PC-3 (cell line): ENCODE measurements at regions not wholly inside any gene's neighbourhood (a gene's known extent, or its start where the extent isn't known, plus 50 kb on each side); places are given as distances from the start of the nearest gene placed in this dataset.

Experiments used
- ATAC-seq: fragments of 200-7000 bp; cut with Tn5 transposase; 2 replicates; pipeline ENCODE4 v1.9.1; 2020; ENCODE audit warnings: mild to moderate bottlenecking, moderate library complexity
- BruUV-seq: library from RNA; stranded (reverse); fragments of 400-500 nt; replicated peaks from 2 replicates; lab custom pipeline; 2021; lab: Mats Ljungman, UMichigan
- CTCF ChIA-PET: fragments of 300-600 bp; sonication (Branson Sonifier 250); formaldehyde crosslinking; loops from one replicate; lab custom pipeline; 2022; ENCODE audit warnings: antibody characterized with exemption; lab: Charles Lee
- POLR2A ChIA-PET: fragments of 300-600 bp; sonication (Branson Sonifier 250); formaldehyde crosslinking; loops from one replicate; lab custom pipeline; 2022; ENCODE audit warnings: antibody characterized with exemption; ENCODE audit not compliant: unreplicated experiment; lab: Charles Lee
- DNase-seq: peaks from one replicate; pipeline ENCODE4 v3.0.0-alpha.2; 2015
- H2AFZ ChIP-seq: fragments of 300-600 bp; sonication (generic); 2 replicates; pipeline ENCODE4 v1.6.0; 2016; ENCODE audit warnings: antibody characterized with exemption, low read length
- H3F3A ChIP-seq: fragments of 300-600 bp; sonication (generic); one replicate; pipeline ENCODE4 v1.6.0; 2017; ENCODE audit warnings: antibody characterized with exemption, low read length, control low read depth, mild to moderate bottlenecking; ENCODE audit not compliant: unreplicated experiment
- H3K27ac ChIP-seq: fragments of 300-600 bp; sonication (generic); 2 replicates; pipeline ENCODE4 v1.5.1; 2016; ENCODE audit warnings: mild to moderate bottlenecking, low read length
- H3K27me3 ChIP-seq: fragments of 300-600 bp; sonication (generic); 2 replicates; pipeline ENCODE4 v1.6.1; 2016; ENCODE audit warnings: low read length, mixed read lengths
- H3K36me3 ChIP-seq: fragments of 300-600 bp; sonication (generic); 2 replicates; pipeline ENCODE4 v1.6.1; 2016; ENCODE audit warnings: low read depth, mixed run types, low read length, mixed read lengths
- H3K4me1 ChIP-seq: fragments of 300-600 bp; sonication (generic); 2 replicates; pipeline ENCODE4 v1.5.1; 2016; ENCODE audit warnings: low read length; ENCODE audit not compliant: insufficient read depth
- H3K4me2 ChIP-seq: fragments of 300-600 bp; sonication (generic); 2 replicates; pipeline ENCODE4 v1.6.0; 2016; ENCODE audit warnings: low read length
- H3K4me3 ChIP-seq: fragments of 300-600 bp; sonication (generic); 2 replicates; pipeline ENCODE4 v1.5.1; 2016; ENCODE audit warnings: mild to moderate bottlenecking, low read length, mixed read lengths
- H3K79me2 ChIP-seq: fragments of 300-600 bp; sonication (generic); 2 replicates; pipeline ENCODE4 v1.6.1; 2017; ENCODE audit warnings: low read length, mixed read lengths
- H3K9ac ChIP-seq: fragments of 300-600 bp; sonication (generic); 2 replicates; pipeline ENCODE4 v1.6.0; 2016; ENCODE audit warnings: mild to moderate bottlenecking, low read length
- H3K9me2 ChIP-seq: fragments of 300-600 bp; sonication (generic); replicated peaks from 2 replicates; pipeline ENCODE4 v1.6.1; 2016; ENCODE audit warnings: mixed run types, low read length, mixed read lengths
- H3K9me3 ChIP-seq: fragments of 300-600 bp; sonication (generic); 2 replicates; pipeline ENCODE4 v1.6.1; 2016; ENCODE audit warnings: low read length, mixed read lengths
- H4K20me1 ChIP-seq: fragments of 300-600 bp; sonication (generic); 2 replicates; pipeline ENCODE4 v1.6.1; 2016; ENCODE audit warnings: low read length, mixed read lengths
- CTCF ChIP-seq: fragments of 300-600 bp; sonication (generic); conservative IDR thresholded peaks from 2 replicates; pipeline ENCODE4 v1.5.1; 2017; ENCODE audit warnings: antibody characterized with exemption, low read depth, mild to moderate bottlenecking, low read length
- EZH2 ChIP-seq: fragments of 300-600 bp; sonication (generic); IDR thresholded peaks from one replicate; pipeline ENCODE4 v1.6.1; 2017; ENCODE audit warnings: antibody characterized with exemption, mild to moderate bottlenecking, low read length; ENCODE audit not compliant: unreplicated experiment
- EZH2phosphoT487 ChIP-seq: fragments of 300-600 bp; sonication (generic); IDR thresholded peaks from 2 replicates; pipeline ENCODE4 v1.6.1; 2018; ENCODE audit warnings: mild to moderate bottlenecking, antibody characterized with exemption, low read length, borderline replicate concordance
- intact Hi-C: fragments of 100-400 bp; cut with micrococcal nuclease; formaldehyde crosslinking; loops from 2 replicates; pipeline ENCODE4 v1.9.0; 2023

DNA sequence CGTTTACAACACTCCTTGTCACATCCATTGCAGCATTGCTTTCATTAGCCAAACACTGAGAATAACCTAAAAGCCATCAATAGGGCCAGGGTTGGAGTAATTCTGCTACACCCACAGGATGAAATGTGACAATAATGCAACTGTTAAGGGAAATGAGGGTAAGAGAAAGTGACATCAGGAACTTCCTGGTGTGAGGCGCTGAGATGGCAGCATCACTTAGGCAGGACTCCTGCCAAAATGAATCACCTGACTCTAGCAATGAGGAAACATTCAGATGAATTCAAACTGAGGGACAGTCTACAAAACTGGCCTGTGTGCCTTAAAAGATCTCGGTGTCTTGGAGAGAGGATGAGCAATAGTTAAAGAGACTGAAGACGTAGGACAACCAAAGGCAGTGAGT lies 115.6 kb upstream of the AGAP1 start:
- Histone ChIP-seq H3F3A (no peaks in the 10 kb centered on the region), H3K4me1 (peaks cover 5% of the 10 kb centered on the region; the same call in 1 of the 2 replicates), H3K9me2 (no peaks in the 10 kb centered on the region), H4K20me1 (no peaks in the 10 kb centered on the region), H3K9ac (no peak overlapping the region), H3K27me3 (no peaks in the 10 kb centered on the region), H2AFZ (peak overlapping the region; percentile 33), H3K9me3 (no peaks in the 10 kb centered on the region), H3K27ac (no peak overlapping the region), H3K4me2 (no peak overlapping the region), H3K79me2 (no peaks in the 10 kb centered on the region), H3K4me3 (no peak overlapping the region), H3K36me3 (no peaks in the 10 kb centered on the region)
- BruUV-seq, result no TSS peak
- ATAC-seq (peak; percentile 49; the same call in 1 of the 2 replicates), DNase-seq (peak; percentile 45)
- TF ChIP-seq EZH2 (no peak), EZH2phosphoT487 (no peak), CTCF (no peak)
- POLR2A ChIA-PET, result no interaction called here
- CTCF ChIA-PET, result no interaction called here
- intact Hi-C loops, result no loop called here

DNA sequence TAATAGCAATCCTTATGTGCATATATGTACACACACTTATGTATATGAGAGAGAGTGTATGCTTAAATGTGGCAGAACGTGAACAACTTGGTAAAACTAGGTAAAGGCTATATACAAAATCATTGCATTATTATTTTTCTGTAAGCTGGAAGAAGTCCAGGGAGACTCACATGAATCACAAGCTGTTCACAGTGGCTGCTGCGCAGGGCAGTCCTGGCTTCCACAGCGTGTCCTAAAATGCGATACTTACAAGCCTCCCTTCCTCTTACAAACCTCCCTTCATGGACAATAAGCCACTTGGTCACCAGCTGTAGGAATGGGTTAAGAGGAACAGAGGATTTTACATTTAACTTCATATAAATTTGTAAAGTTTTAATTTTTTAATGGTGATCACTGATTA lies 114.9 kb upstream of the AGAP1 start:
- BruUV-seq, result no TSS peak
- H4K20me1 ChIP-seq, result no peaks in the 10 kb centered on the region
- H2AFZ ChIP-seq, result no peak overlapping the region
- H3K27ac ChIP-seq, result no peak overlapping the region
- ATAC-seq (no peak), DNase-seq (no peak)
- TF ChIP-seq CTCF, result no peak
- peaks cover 5% of the 10 kb centered on the region; the same call in 1 of the 2 replicates for H3K4me1 ChIP-seq
- CTCF ChIA-PET, result interaction anchor here (0.5 kb wide), 1 partner anchor 202 kb away, joined by 4 read pairs; no protein-coding TSS in a partner anchor
- H3K27me3 ChIP-seq, result no peaks in the 10 kb centered on the region
- H3K4me3 ChIP-seq, result no peak overlapping the region
- H3K36me3 ChIP-seq, result no peaks in the 10 kb centered on the region
- no peaks in the 10 kb centered on the region for H3K9me3 ChIP-seq
- no peaks in the 10 kb centered on the region for H3K79me2 ChIP-seq
- no peak overlapping the region for H3K9ac ChIP-seq
- POLR2A ChIA-PET, result no interaction called here
- no peaks in the 10 kb centered on the region for H3K9me2 ChIP-seq
- no peaks in the 10 kb centered on the region for H3F3A ChIP-seq
- intact Hi-C loops, result no loop called here
- H3K4me2 ChIP-seq, result 0 out of 2 replicates have a peak overlapping the region, but pooled peaks have one; percentile 1

GRCh38 chr2:235381261-235381912 lies 112.5 kb upstream of the AGAP1 start:
- H3F3A ChIP-seq, result no peaks in the 10 kb centered on the region
- DNase-seq, result no peak
- no peaks in the 10 kb centered on the region for H3K27me3 ChIP-seq
- ChIA-PET CTCF (no interaction called here), POLR2A (no interaction called here)
- peaks cover 5% of the 10 kb centered on the region; the same call in 1 of the 2 replicates for H3K4me1 ChIP-seq
- no peaks in the 10 kb centered on the region for H3K9me2 ChIP-seq
- H3K4me3 ChIP-seq, result no peak overlapping the region
- H2AFZ ChIP-seq, result no peak overlapping the region
- no peaks in the 10 kb centered on the region for H3K9me3 ChIP-seq
- H3K36me3 ChIP-seq, result no peaks in the 10 kb centered on the region
- H3K27ac ChIP-seq, result no peak overlapping the region
- no TSS peak for BruUV-seq
- no peaks in the 10 kb centered on the region for H3K79me2 ChIP-seq
- intact Hi-C loops, result no loop called here
- no peak overlapping the region for H3K4me2 ChIP-seq
- H3K9ac ChIP-seq, result no peak overlapping the region
- ATAC-seq, result no peak
- no peaks in the 10 kb centered on the region for H4K20me1 ChIP-seq
- TF ChIP-seq CTCF (no peak), EZH2 (no peak), EZH2phosphoT487 (no peak)
